Mucosa of descending colon (tissue), 3 donors: ENCODE measurements at regions not wholly inside any gene's neighbourhood (a gene's known extent, or its start where the extent isn't known, plus 50 kb on each side); places are given as distances from the start of the nearest gene placed in this dataset.

ENCODE experiments used
- ATAC-seq: fragments of 200-7000 bp; cut with Tn5 transposase; one replicate; pipeline ENCODE4 v1.9.1; 2020; ENCODE audit warnings: mild to moderate bottlenecking, moderate library complexity
- DNase-seq, 3 donors: peaks; one replicate each; pipeline ENCODE4 v3.0.0-alpha.2; 2020
- H3K36me3 ChIP-seq: fragments of 200-600 bp; one replicate; pipeline ENCODE4 v1.8.0; 2021; ENCODE audit warnings: low read depth, mild to moderate bottlenecking
- H3K4me1 ChIP-seq: fragments of 200-600 bp; one replicate; pipeline ENCODE4 v1.8.0; 2021; ENCODE audit warnings: low read depth, mild to moderate bottlenecking
- H3K4me3 ChIP-seq: fragments of 200-600 bp; one replicate; pipeline ENCODE4 v1.8.0; 2021; ENCODE audit warnings: mild to moderate bottlenecking
- H3K9me3 ChIP-seq: fragments of 200-600 bp; one replicate; pipeline ENCODE4 v1.8.0; 2021; ENCODE audit warnings: mild to moderate bottlenecking
- CTCF ChIP-seq: fragments of 200-600 bp; IDR thresholded peaks from one replicate; pipeline ENCODE4 v1.8.0; 2022; ENCODE audit warnings: antibody characterized with exemption, mild to moderate bottlenecking
- intact Hi-C, 2 donors: fragments of 100-400 bp; cut with DNase I in 1 of 2; cut with micrococcal nuclease in 1 of 2; formaldehyde crosslinking; loops; one replicate each; pipeline versions ENCODE4 v1.11.0 to v1.11.1; 2022; cut with DNase I, micrococcal nuclease
- donor health status: DM: no; HTN: no; CAD: no; lungs with moderate emphysema.
- donor health status: DM: no; HTN: no; CAD: no.
- donor health status: DM: no; HTN: yes; CAD: no.

- ATAC-seq: no peak
- TF ChIP-seq CTCF: no peak
- no peak overlapping the region for H3K4me3 ChIP-seq
Measured at GRCh38 chr2:19654310-19655090, 247.3 kb downstream of the TTC32 start.

GRCh38 chr2:19653509-19653908 is 248.3 kb downstream of the TTC32 start:
- Histone ChIP-seq H3K36me3 (no peaks in the 10 kb centered on the region), H3K9me3 (no peaks in the 10 kb centered on the region), H3K4me3 (no peak overlapping the region), H3K4me1 (no peaks in the 10 kb centered on the region)
- no peak for TF ChIP-seq CTCF
- ATAC-seq: no peak
- DNase-seq: no peak
- intact Hi-C loops: no loop called here

More at GRCh38 chr2:19654310-19655090, 247.3 kb downstream of the TTC32 start:
- no peaks in the 10 kb centered on the region for H3K4me1 ChIP-seq
- H3K9me3 ChIP-seq: no peaks in the 10 kb centered on the region
- DNase-seq: no peak
- H3K36me3 ChIP-seq: no peaks in the 10 kb centered on the region
- intact Hi-C loops: no loop called here

- H3K36me3 ChIP-seq: no peaks in the 10 kb centered on the region
- DNase-seq (no peak), ATAC-seq (no peak)
- intact Hi-C loops: no loop called here
- H3K9me3 ChIP-seq: no peaks in the 10 kb centered on the region
- H3K4me3 ChIP-seq: no peak overlapping the region
- H3K4me1 ChIP-seq: no peaks in the 10 kb centered on the region
- TF ChIP-seq CTCF: no peak
Measured at GRCh38 chr2:19652811-19653210, 249.0 kb downstream of the TTC32 start.

- no peaks in the 10 kb centered on the region for H3K9me3 ChIP-seq
- H3K4me3 ChIP-seq: no peak overlapping the region
- H3K36me3 ChIP-seq: no peaks in the 10 kb centered on the region
- TF ChIP-seq CTCF: no peak
- DNase-seq (no peak), ATAC-seq (no peak)
- no peaks in the 10 kb centered on the region for H3K4me1 ChIP-seq
- intact Hi-C loops: no loop called here
Measured at GRCh38 chr2:19651466-19651865, 250.3 kb downstream of the TTC32 start.

GRCh38 chr2:19649785-19650380 is 251.9 kb downstream of the TTC32 start:
- intact Hi-C loops: no loop called here
- ATAC-seq: peak; percentile 38
- Histone ChIP-seq H3K9me3 (no peaks in the 10 kb centered on the region), H3K4me1 (no peaks in the 10 kb centered on the region), H3K36me3 (no peaks in the 10 kb centered on the region), H3K4me3 (no peak overlapping the region)
- TF ChIP-seq CTCF: no peak
- DNase-seq: no peak
